H9 (cell line): ENCODE measurements at regions not wholly inside any gene's neighbourhood (a gene's known extent, or its start where the extent isn't known, plus 50 kb on each side); places are given as distances from the start of the nearest gene placed in this dataset.

Experiments used
- DNase-seq: peaks from one replicate; pipeline ENCODE4 v3.0.0-alpha.2; 2017
- H2AFZ ChIP-seq: one replicate; pipeline ENCODE4 v1.6.1; 2013; ENCODE audit warnings: mild to moderate bottlenecking, low read length, control low read depth, moderate library complexity
- H2AK5ac ChIP-seq: 2 replicates; pipeline ENCODE4 v1.6.1; 2013; ENCODE audit warnings: low read length, control low read depth, mixed read lengths; ENCODE audit not compliant: insufficient read length
- H2BK120ac ChIP-seq: one replicate; pipeline ENCODE4 v1.6.1; 2013; ENCODE audit warnings: low read depth, mild to moderate bottlenecking, low read length, control low read depth, inconsistent platforms; ENCODE audit not compliant: poor library complexity, severe bottlenecking
- H2BK12ac ChIP-seq: 2 replicates; pipeline ENCODE4 v1.6.1; 2013; ENCODE audit warnings: low read length, control low read depth, mixed read lengths, low read depth; ENCODE audit not compliant: insufficient read length
- H2BK15ac ChIP-seq: 2 replicates; pipeline ENCODE4 v1.6.1; 2013; ENCODE audit warnings: low read depth, low read length, control low read depth
- H2BK20ac ChIP-seq: one replicate; pipeline ENCODE4 v1.6.1; 2013; ENCODE audit warnings: low read depth, mild to moderate bottlenecking, low read length, control low read depth, inconsistent platforms; ENCODE audit not compliant: poor library complexity, severe bottlenecking
- H2BK5ac ChIP-seq: 2 replicates; pipeline ENCODE4 v1.6.1; 2013; ENCODE audit warnings: low read length, control low read depth, mixed read lengths; ENCODE audit not compliant: insufficient read length
- H3K14ac ChIP-seq: 2 replicates; pipeline ENCODE4 v1.6.1; 2013; ENCODE audit warnings: low read length, control low read depth; ENCODE audit not compliant: insufficient read depth
- H3K18ac ChIP-seq: 2 replicates; pipeline ENCODE4 v1.6.1; 2013; ENCODE audit warnings: low read depth, mild to moderate bottlenecking, mixed read lengths, low read length, control low read depth; ENCODE audit not compliant: insufficient read length
- H3K23ac ChIP-seq: 2 replicates; pipeline ENCODE4 v1.6.1; 2013; ENCODE audit warnings: low read length, control low read depth, mixed read lengths, low read depth; ENCODE audit not compliant: insufficient read length
- H3K23me2 ChIP-seq: 2 replicates; pipeline ENCODE4 v1.6.1; 2013; ENCODE audit warnings: low read depth, mild to moderate bottlenecking, mixed read lengths, low read length, control low read depth; ENCODE audit not compliant: insufficient read length, poor library complexity, severe bottlenecking
- H3K27ac ChIP-seq: 2 replicates; pipeline ENCODE4 v1.5.1; 2013; ENCODE audit warnings: low read length, control low read depth, mixed read lengths, low read depth; ENCODE audit not compliant: insufficient read length
- H3K27me3 ChIP-seq: 2 replicates; pipeline ENCODE4 v1.6.1; 2013; ENCODE audit warnings: low read length, control low read depth, inconsistent platforms; ENCODE audit not compliant: insufficient read depth
- H3K4ac ChIP-seq: 2 replicates; pipeline ENCODE4 v1.6.1; 2013; ENCODE audit warnings: low read depth, mild to moderate bottlenecking, control low read depth, inconsistent platforms, low read length, moderate library complexity
- H3K4me1 ChIP-seq: 2 replicates; pipeline ENCODE4 v1.6.1; 2013; ENCODE audit warnings: low read length, control low read depth, inconsistent platforms; ENCODE audit not compliant: insufficient read depth
- H3K4me2 ChIP-seq: 2 replicates; pipeline ENCODE4 v1.6.1; 2013; ENCODE audit warnings: low read length, control low read depth, mixed read lengths; ENCODE audit not compliant: insufficient read length, insufficient read depth
- H3K56ac ChIP-seq: 2 replicates; pipeline ENCODE4 v1.6.1; 2013; ENCODE audit warnings: low read depth, mild to moderate bottlenecking, mixed read lengths, low read length, control low read depth; ENCODE audit not compliant: insufficient read length
- H3K79me1 ChIP-seq: 2 replicates; pipeline ENCODE4 v1.6.1; 2013; ENCODE audit warnings: low read depth, mild to moderate bottlenecking, moderate library complexity, low read length, control low read depth, inconsistent platforms; ENCODE audit not compliant: insufficient read depth, poor library complexity, severe bottlenecking
- H3K79me2 ChIP-seq: 2 replicates; pipeline ENCODE4 v1.6.1; 2013; ENCODE audit warnings: low read length, control low read depth, inconsistent platforms; ENCODE audit not compliant: insufficient read depth
- H3K9ac ChIP-seq: 2 replicates; pipeline ENCODE4 v1.6.1; 2013; ENCODE audit warnings: low read length, control low read depth, mixed read lengths; ENCODE audit not compliant: insufficient read length; ENCODE audit errors: extremely low read depth
- H3K9me3 ChIP-seq: one replicate; pipeline ENCODE4 v1.6.1; 2013; ENCODE audit warnings: low read depth, low read length, inconsistent platforms; ENCODE audit not compliant: control insufficient read depth
- H3T11ph ChIP-seq: one replicate; pipeline ENCODE4 v1.6.1; 2013; ENCODE audit warnings: mild to moderate bottlenecking, low read length, control low read depth, inconsistent platforms
- H4K20me1 ChIP-seq: one replicate; pipeline ENCODE4 v1.6.1; 2013; ENCODE audit not compliant: control insufficient read depth, insufficient read length, insufficient read depth
- H4K5ac ChIP-seq: 2 replicates; pipeline ENCODE4 v1.6.1; 2013; ENCODE audit warnings: low read depth, mild to moderate bottlenecking, mixed read lengths, low read length, control low read depth; ENCODE audit not compliant: insufficient read length
- H4K8ac ChIP-seq: replicated peaks from 2 replicates; pipeline ENCODE4 v1.6.1; 2013; ENCODE audit warnings: low read length, control low read depth, mixed read lengths, low read depth; ENCODE audit not compliant: insufficient read length
- H4K91ac ChIP-seq: 2 replicates; pipeline ENCODE4 v1.6.1; 2013; ENCODE audit warnings: low read depth, mild to moderate bottlenecking, moderate library complexity, mixed read lengths, low read length, control low read depth; ENCODE audit not compliant: insufficient read length
- H3K27ac Mint-ChIP-seq, 3 experiments: 2 replicates in 2 of 3; 3 replicates in 1 of 3; pipeline ENCODE4 v1.8.0; 2020 to 2021; ENCODE audit warnings: mixed read lengths in 3 of 3, mild to moderate bottlenecking in 1 of 3, moderate library complexity in 1 of 3
- H3K27me3 Mint-ChIP-seq: 2 replicates; pipeline ENCODE4 v1.8.0; 2021; ENCODE audit warnings: low read depth, mild to moderate bottlenecking, moderate library complexity, mixed read lengths
- H3K36me3 Mint-ChIP-seq, 3 experiments: 2 replicates in 2 of 3; 3 replicates in 1 of 3; pipeline ENCODE4 v1.8.0; 2020 to 2021; ENCODE audit warnings: low read depth in 3 of 3, mixed read lengths in 3 of 3; ENCODE audit not compliant: insufficient read depth in 1 of 3
- H3K4me1 Mint-ChIP-seq, 2 experiments: 2 replicates each; pipeline ENCODE4 v1.8.0; 2020; ENCODE audit warnings: mixed read lengths in 2 of 2
- H3K4me3 Mint-ChIP-seq, 2 experiments: 2 replicates in 1 of 2; 3 replicates in 1 of 2; pipeline ENCODE4 v1.8.0; 2020 to 2021; ENCODE audit warnings: mild to moderate bottlenecking in 2 of 2, mixed read lengths in 2 of 2, moderate library complexity in 1 of 2
- H3K9me3 Mint-ChIP-seq, 2 experiments: 2 replicates in 1 of 2; 3 replicates in 1 of 2; pipeline ENCODE4 v1.8.0; 2020; ENCODE audit warnings: mild to moderate bottlenecking in 2 of 2, mixed read lengths in 2 of 2, moderate library complexity in 1 of 2
- CTCF ChIP-seq: fragments of 200-600 bp; sonication (generic); conservative IDR thresholded peaks from 3 replicates; pipeline ENCODE4 v1.8.0; 2021; ENCODE audit warnings: antibody characterized with exemption, mild to moderate bottlenecking
- WGBS: extraction: QIAGEN DNeasy Blood & Tissue Kit; methylation state at CpG from one replicate; pipeline ENCODE4 v1.1.7; 2013; ENCODE audit warnings: missing lambda C conversion rate, low lambda C conversion rate, mixed read lengths; ENCODE audit not compliant: insufficient read length; ENCODE audit errors: extremely low coverage; 5-methylcytosine and 5-hydroxymethylcytosine counted together

GRCh38 chr13:71962126-71962525 is 95.1 kb upstream of the DACH1 start:
- H3K4me1 Mint-ChIP-seq: peaks cover 4 to 11% of the 10 kb centered on the region in 2 experiments; a peak in 3 of 4 replicates
- no peak overlapping the region for H3K27ac Mint-ChIP-seq
- no peak overlapping the region for H3K4me3 Mint-ChIP-seq
- H3K27me3 ChIP-seq: no peaks in the 10 kb centered on the region
- no peak overlapping the region for H2BK5ac ChIP-seq
- H3K9ac ChIP-seq: no peak overlapping the region
- no peak overlapping the region for H3K4ac ChIP-seq
- WGBS: no CpG with 5 or more reads among the region's 2 CpGs
- no peaks in the 10 kb centered on the region for H3K9me3 ChIP-seq
- H2BK120ac ChIP-seq: no peak overlapping the region
- H4K5ac ChIP-seq: no peak overlapping the region
- H4K8ac ChIP-seq: no peak overlapping the region
- no peak overlapping the region for H3K23ac ChIP-seq
- H3K4me1 ChIP-seq: no peaks in the 10 kb centered on the region
- H3K79me2 ChIP-seq: no peaks in the 10 kb centered on the region
- H3K27ac ChIP-seq: no peak overlapping the region
- H2BK20ac ChIP-seq: no peak overlapping the region
- no peaks in the 10 kb centered on the region for H3K27me3 Mint-ChIP-seq
- H3K56ac ChIP-seq: no peak overlapping the region
- no peak overlapping the region for H4K91ac ChIP-seq
- no peak for TF ChIP-seq CTCF
- no peak overlapping the region for H2BK12ac ChIP-seq
- no peak overlapping the region for H2AFZ ChIP-seq
- no peaks in the 10 kb centered on the region for H3K79me1 ChIP-seq
- DNase-seq: no peak
- no peak overlapping the region for H3K4me2 ChIP-seq
- H2BK15ac ChIP-seq: no peak overlapping the region
- no peaks in the 10 kb centered on the region for H4K20me1 ChIP-seq
- H3K36me3 Mint-ChIP-seq: no peaks in the 10 kb centered on the region
- H3K18ac ChIP-seq: no peak overlapping the region
- H3K23me2 ChIP-seq: no peaks in the 10 kb centered on the region
- H3T11ph ChIP-seq: no peak overlapping the region
- no peaks in the 10 kb centered on the region for H3K9me3 Mint-ChIP-seq
- no peak overlapping the region for H3K14ac ChIP-seq
- no peak overlapping the region for H2AK5ac ChIP-seq
